Right lobe of liver (tissue), 4 donors: ENCODE measurements at regions not wholly inside any gene's neighbourhood (a gene's known extent, or its start where the extent isn't known, plus 50 kb on each side); places are given as distances from the start of the nearest gene placed in this dataset.

Source experiments
- CTCF ChIP-seq, 4 donors: fragments of 200-600 bp in 3 of 4; fragments of 450-650 bp in 1 of 4; IDR thresholded peaks; one replicate each; pipeline versions ENCODE4 v1.5.1 to v1.8.0; 2016 to 2022; ENCODE audit warnings: antibody characterized with exemption in 4 of 4, mild to moderate bottlenecking in 2 of 4
- POLR2A ChIP-seq: fragments of 450-650 bp; IDR thresholded peaks from one replicate; pipeline ENCODE4 v1.6.1; 2017; ENCODE audit warnings: antibody characterized with exemption, mild to moderate bottlenecking
- donor health status: DM: no; HTN: no; CAD: no.
- donor health status: DM: no; HTN: no; CAD: no.
- donor health status: DM: no; HTN: yes; CAD: no.

GRCh38 chr17:77737442-77738265 is 220.8 kb upstream of the TNRC6C start:
- TF ChIP-seq POLR2A, result no peak
- TF ChIP-seq CTCF (IDR thresholded peaks at IDR 0.05), result no peak
